H1 (cell line): ENCODE measurements at regions not wholly inside any gene's neighbourhood (a gene's known extent, or its start where the extent isn't known, plus 50 kb on each side); places are given as distances from the start of the nearest gene placed in this dataset.

Source experiments
- CTCF ChIA-PET: fragments of 300-600 bp; sonication (Branson Sonifier 250); formaldehyde crosslinking; loops from one replicate; lab custom pipeline; 2021; ENCODE audit not compliant: partially characterized antibody; lab: Charles Lee
- POLR2A ChIA-PET: fragments of 300-600 bp; sonication (Branson Sonifier 250); formaldehyde crosslinking; loops from one replicate; lab custom pipeline; 2021; ENCODE audit warnings: inconsistent platforms; ENCODE audit not compliant: partially characterized antibody; lab: Charles Lee
- DNase-seq, 2 experiments: peaks; one replicate each; pipeline versions ENCODE4 v3.0.0 to v3.0.0-alpha.2; 2010 to 2022; ENCODE audit warnings: low spot score in 2 of 2, low read depth in 1 of 2, mixed read lengths in 1 of 2
- FAIRE-seq: peaks from 2 replicates; lab custom pipeline; 2011; peaks lifted over from hg19 to GRCh38; lab: Jason Lieb, UNC
- H2AFZ ChIP-seq: 2 replicates; pipeline ENCODE4 v1.8.1; 2012; ENCODE audit warnings: low read length, inconsistent platforms
- H2AK5ac ChIP-seq: 2 replicates; pipeline ENCODE4 v1.6.1; 2013; ENCODE audit warnings: low read depth, low read length
- H2BK120ac ChIP-seq: replicated peaks from 2 replicates; pipeline ENCODE3; 2013; ENCODE audit warnings: low read depth, low read length, inconsistent platforms
- H2BK12ac ChIP-seq: 2 replicates; pipeline ENCODE4 v1.6.1; 2013; ENCODE audit warnings: low read depth, low read length
- H2BK15ac ChIP-seq: 2 replicates; pipeline ENCODE4 v1.6.1; 2013; ENCODE audit warnings: low read length
- H2BK20ac ChIP-seq: 2 replicates; pipeline ENCODE4 v1.6.1; 2013; ENCODE audit warnings: low read length
- H2BK5ac ChIP-seq: 2 replicates; pipeline ENCODE4 v1.6.1; 2013; ENCODE audit warnings: low read depth, low read length
- H3K14ac ChIP-seq: 2 replicates; pipeline ENCODE4 v1.6.1; 2013; ENCODE audit warnings: inconsistent platforms; ENCODE audit not compliant: insufficient read length
- H3K18ac ChIP-seq: 2 replicates; pipeline ENCODE4 v1.6.1; 2013; ENCODE audit warnings: low read length; ENCODE audit errors: extremely low read depth
- H3K23ac ChIP-seq: 2 replicates; pipeline ENCODE4 v1.6.1; 2013; ENCODE audit warnings: inconsistent platforms; ENCODE audit not compliant: insufficient read length
- H3K23me2 ChIP-seq: 2 replicates; pipeline ENCODE4 v1.6.1; 2013; ENCODE audit warnings: low read depth, low read length
- H3K27ac ChIP-seq: 2 replicates; pipeline ENCODE4 v1.6.1; 2011; ENCODE audit warnings: low read depth, low read length, inconsistent platforms
- H3K27me3 ChIP-seq, 4 experiments: replicated peaks in 1 of 4; 1 replicate in 1 of 4; 2 replicates in 3 of 4; pipeline versions ENCODE4 v1.6.1 to v1.8.1; 2011 to 2013; ENCODE audit warnings: low read length in 3 of 4, mild to moderate bottlenecking in 3 of 4, inconsistent platforms in 2 of 4, mixed read lengths in 2 of 4, moderate library complexity in 1 of 4; ENCODE audit not compliant: control insufficient read depth in 3 of 4, insufficient read depth in 3 of 4; ENCODE audit errors: extremely low read depth in 1 of 4
- H3K36me3 ChIP-seq, 4 experiments: 2 replicates each; pipeline versions ENCODE4 v1.6.1 to v1.8.1; 2011 to 2013; ENCODE audit warnings: mild to moderate bottlenecking in 4 of 4, low read length in 3 of 4, moderate library complexity in 2 of 4, control low read depth in 1 of 4, inconsistent platforms in 1 of 4; ENCODE audit not compliant: insufficient read depth in 4 of 4, control insufficient read depth in 2 of 4
- H3K4ac ChIP-seq: replicated peaks from 2 replicates; pipeline ENCODE3; 2013; ENCODE audit warnings: low read length, low read depth, mixed read lengths, inconsistent platforms; ENCODE audit not compliant: insufficient read length
- H3K4me1 ChIP-seq, 4 experiments: replicated peaks in 1 of 4; 1 replicate in 1 of 4; 2 replicates in 3 of 4; pipeline versions ENCODE4 v1.6.1 to v1.8.1; 2011 to 2013; ENCODE audit warnings: low read length in 3 of 4, inconsistent platforms in 2 of 4, mixed read lengths in 1 of 4; ENCODE audit not compliant: insufficient read depth in 4 of 4, control insufficient read depth in 3 of 4
- H3K4me2 ChIP-seq, 2 experiments: 2 replicates each; pipeline versions ENCODE4 v1.6.1 to v1.8.1; 2011 to 2013; ENCODE audit warnings: low read depth in 2 of 2, low read length in 2 of 2, control low read depth in 1 of 2, inconsistent platforms in 1 of 2, mild to moderate bottlenecking in 1 of 2; ENCODE audit not compliant: insufficient read depth in 1 of 2
- H3K4me3 ChIP-seq, 4 experiments: fragments of 200-600, 300-600 bp in 1 of 4; sonication (generic), shearing (Covaris generic), sonication (Bioruptor Twin) in 1 of 4; 2 replicates each; pipeline versions ENCODE4 v1.5.1 to v1.8.1; 2011 to 2016; ENCODE audit warnings: low read length in 4 of 4, low read depth in 3 of 4, control low read depth in 2 of 4, inconsistent platforms in 2 of 4, mild to moderate bottlenecking in 2 of 4, mixed read lengths in 1 of 4, moderate library complexity in 1 of 4; ENCODE audit not compliant: insufficient read depth in 2 of 4; ENCODE audit errors: extremely low read depth in 1 of 4
- H3K56ac ChIP-seq: replicated peaks from 2 replicates; pipeline ENCODE3; 2013; ENCODE audit warnings: low read depth, mild to moderate bottlenecking, mixed read lengths, low read length, inconsistent platforms; ENCODE audit not compliant: insufficient read length
- H3K79me1 ChIP-seq: 2 replicates; pipeline ENCODE4 v1.6.1; 2013; ENCODE audit warnings: low read depth, low read length, control low read depth
- H3K79me2 ChIP-seq, 2 experiments: 2 replicates each; pipeline versions ENCODE4 v1.6.1 to v1.8.1; 2012 to 2013; ENCODE audit warnings: low read length in 2 of 2, mild to moderate bottlenecking in 2 of 2, inconsistent platforms in 1 of 2; ENCODE audit not compliant: insufficient read depth in 2 of 2, control insufficient read depth in 1 of 2
- H3K9ac ChIP-seq, 4 experiments: replicated peaks in 1 of 4; 1 replicate in 1 of 4; 2 replicates in 3 of 4; pipeline versions ENCODE4 v1.6.1 to v1.8.1; 2011 to 2013; ENCODE audit warnings: low read depth in 3 of 4, low read length in 3 of 4, control low read depth in 2 of 4, mild to moderate bottlenecking in 2 of 4, moderate library complexity in 2 of 4, inconsistent platforms in 1 of 4; ENCODE audit errors: extremely low read depth in 1 of 4
- H3K9me3 ChIP-seq, 2 experiments: 2 replicates each; pipeline versions ENCODE4 v1.6.1 to v1.8.1; 2012 to 2013; ENCODE audit warnings: mild to moderate bottlenecking in 2 of 2, moderate library complexity in 2 of 2, control low read depth in 1 of 2, inconsistent platforms in 1 of 2, low read depth in 1 of 2, low read length in 1 of 2, mixed read lengths in 1 of 2; ENCODE audit not compliant: insufficient read depth in 2 of 2
- H4K20me1 ChIP-seq, 2 experiments: replicated peaks in 1 of 2; 2 replicates each; pipeline versions ENCODE3 to v1.8.1; 2011 to 2013; ENCODE audit warnings: inconsistent platforms in 2 of 2, low read length in 2 of 2, mild to moderate bottlenecking in 1 of 2; ENCODE audit not compliant: insufficient read depth in 2 of 2, control insufficient read depth in 1 of 2
- H4K5ac ChIP-seq: 2 replicates; pipeline ENCODE4 v1.6.1; 2013; ENCODE audit warnings: low read length, low read depth, mixed read lengths, inconsistent platforms; ENCODE audit not compliant: insufficient read length
- H4K8ac ChIP-seq: 2 replicates; pipeline ENCODE4 v1.8.0; 2013; ENCODE audit warnings: mild to moderate bottlenecking, moderate library complexity, low read length, inconsistent platforms; ENCODE audit not compliant: insufficient read depth; ENCODE audit errors: extremely low read depth
- H4K91ac ChIP-seq: replicated peaks from 2 replicates; pipeline ENCODE3; 2013; ENCODE audit warnings: low read length, mixed read lengths, inconsistent platforms; ENCODE audit not compliant: insufficient read length
- CBX5 ChIP-seq: fragments of 300-800, 300-1000 bp; sonication (generic); IDR thresholded peaks from 2 replicates; pipeline ENCODE4 v1.7.1; 2016; ENCODE audit warnings: antibody characterized with exemption, low read length, low read depth
- CHD1 ChIP-seq: IDR thresholded peaks from 2 replicates; pipeline ENCODE4 v1.6.1; 2012; ENCODE audit warnings: low read depth, low read length, improper control_type of control experiment
- FOSL1 ChIP-seq: IDR thresholded peaks from 2 replicates; pipeline ENCODE4 v1.6.1; 2011; ENCODE audit warnings: mild to moderate bottlenecking, low read depth, low read length, moderate library complexity; ENCODE audit not compliant: insufficient read depth
- JUN ChIP-seq: IDR thresholded peaks from 2 replicates; pipeline ENCODE4 v1.6.1; 2011; ENCODE audit warnings: low read depth, mild to moderate bottlenecking, improper control_type of control experiment, low read length
- RBBP5 ChIP-seq: IDR thresholded peaks from 2 replicates; pipeline ENCODE4 v1.7.1; 2012; ENCODE audit warnings: low read depth, mild to moderate bottlenecking, inconsistent platforms, low read length, moderate library complexity, borderline replicate concordance
- SIN3A ChIP-seq, 2 experiments: IDR thresholded peaks in 1 of 2; conservative IDR thresholded peaks in 1 of 2; 2 replicates each; pipeline ENCODE4 v1.6.1; 2011 to 2012; ENCODE audit warnings: low read length in 2 of 2, improper control_type of control experiment in 1 of 2, low read depth in 1 of 2, mild to moderate bottlenecking in 1 of 2
- SUZ12 ChIP-seq: fragments of 200-600 bp; sonication (generic); IDR thresholded peaks from 2 replicates; pipeline ENCODE4 v1.6.1; 2012; ENCODE audit warnings: mild to moderate bottlenecking, inconsistent platforms, low read length, moderate library complexity, mixed read lengths
- TBP ChIP-seq: IDR thresholded peaks from 2 replicates; pipeline ENCODE4 v1.6.1; 2011; ENCODE audit warnings: low read depth, low read length, improper control_type of control experiment
- WGBS, 2 experiments: shearing (Covaris generic) in 1 of 2; methylation state at CpG; one replicate each; pipeline versions ENCODE4 v1.1.6 to v1.1.7; 2013 to 2015; ENCODE audit warnings: low lambda C conversion rate in 2 of 2, mixed read lengths in 2 of 2, inconsistent platforms in 1 of 2, low coverage in 1 of 2, missing lambda C conversion rate in 1 of 2; ENCODE audit not compliant: insufficient replicate concordance in 2 of 2, insufficient coverage in 1 of 2, insufficient read length in 1 of 2; ENCODE audit errors: extremely low coverage in 1 of 2, missing lambda C conversion rate in 1 of 2; 5-methylcytosine and 5-hydroxymethylcytosine counted together
- TF ChIP-seq, protein P1 (sequence below): IDR thresholded peaks from 2 replicates; pipeline ENCODE4 v1.6.1; 2012; ENCODE audit warnings: low read length, inconsistent platforms

DNA sequence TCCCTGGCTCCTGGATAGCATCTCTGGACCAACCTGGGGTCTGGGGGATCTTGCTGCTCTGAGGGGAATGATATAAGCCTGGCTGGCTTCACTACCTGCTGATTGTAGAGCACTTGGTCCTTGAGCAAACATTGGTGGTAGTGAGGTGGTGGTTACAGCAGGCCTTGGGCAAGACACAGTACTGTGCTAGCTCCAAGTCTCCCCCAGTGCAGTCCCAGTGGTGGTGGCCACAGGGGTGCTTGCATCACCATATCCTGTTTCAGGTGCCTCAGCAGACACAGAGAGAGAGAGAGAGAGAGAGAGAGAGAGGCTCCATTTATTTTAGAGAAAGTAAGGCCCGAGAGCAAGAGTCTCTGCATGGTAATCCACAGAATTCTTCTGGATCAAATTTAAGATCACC is 186.3 kb downstream of the MYRFL start:
- Histone ChIP-seq H4K91ac (no peak overlapping the region), H3K27ac (no peak overlapping the region), H2BK120ac (no peak overlapping the region), H3K14ac (no peak overlapping the region), H3K23me2 (no peaks in the 10 kb centered on the region), H3K18ac (no peak overlapping the region; the same call in 1 of the 2 replicates), H3K56ac (no peak overlapping the region), H3K9me3 (0 out of 4 replicates have a peak, but pooled peaks cover 0 to 2% of the 10 kb centered on the region in 2 experiments), H3K4me1 (no peaks in the 10 kb centered on the region; a peak in 1 of 7 replicates), H4K20me1 (no peaks in the 10 kb centered on the region), H4K5ac (no peak overlapping the region), H2BK5ac (no peak overlapping the region), H2BK20ac (peak overlapping the region; percentile 80; the same call in 1 of the 2 replicates), H2BK15ac (no peak overlapping the region), H3K4me2 (no peak overlapping the region), H2AFZ (no peak overlapping the region), H4K8ac (no peak overlapping the region), H3K9ac (no peak overlapping the region), H3K27me3 (no peaks in the 10 kb centered on the region), H3K79me2 (no peaks in the 10 kb centered on the region), H2AK5ac (no peak overlapping the region), H3K36me3 (no peaks in the 10 kb centered on the region), H3K4me3 (no peak overlapping the region), H3K23ac (no peak overlapping the region), H3K79me1 (no peaks in the 10 kb centered on the region), H3K4ac (no peak overlapping the region), H2BK12ac (peak overlapping the region; percentile 27; the same call in 1 of the 2 replicates)
- 100% methylated on average over 1 of the region's 1 CpG; no CpG with 5 or more reads in 1 of the 2 experiments for WGBS, 2 experiments
- ChIA-PET CTCF (interaction anchor here (0.6 to 0.8 kb wide), 2 partner anchors 131 to 139 kb away, joined by 3 read pairs; no protein-coding TSS in a partner anchor), POLR2A (interaction anchor here (0.6 to 2.2 kb wide), 3 partner anchors 13 to 232 kb away, joined by 3 to 5 read pairs (median 3); partner anchors contain the start of gene CNOT2)
- DNase-seq: no peak
- FAIRE-seq: no peak
- TF ChIP-seq RBBP5 (no peak), SIN3A (conservative IDR thresholded peaks at IDR 0.05 in 1 of 2, IDR thresholded peaks at IDR 0.05 in 1 of 2; ENCODE audit: low read depth in 1 of 2, low read length in 2 of 2) (no peak), FOSL1 (no peak), CBX5 (no peak), JUN (no peak), TBP (no peak), SUZ12 (no peak), CHD1 (no peak)
- TF ChIP-seq, protein P1, sequence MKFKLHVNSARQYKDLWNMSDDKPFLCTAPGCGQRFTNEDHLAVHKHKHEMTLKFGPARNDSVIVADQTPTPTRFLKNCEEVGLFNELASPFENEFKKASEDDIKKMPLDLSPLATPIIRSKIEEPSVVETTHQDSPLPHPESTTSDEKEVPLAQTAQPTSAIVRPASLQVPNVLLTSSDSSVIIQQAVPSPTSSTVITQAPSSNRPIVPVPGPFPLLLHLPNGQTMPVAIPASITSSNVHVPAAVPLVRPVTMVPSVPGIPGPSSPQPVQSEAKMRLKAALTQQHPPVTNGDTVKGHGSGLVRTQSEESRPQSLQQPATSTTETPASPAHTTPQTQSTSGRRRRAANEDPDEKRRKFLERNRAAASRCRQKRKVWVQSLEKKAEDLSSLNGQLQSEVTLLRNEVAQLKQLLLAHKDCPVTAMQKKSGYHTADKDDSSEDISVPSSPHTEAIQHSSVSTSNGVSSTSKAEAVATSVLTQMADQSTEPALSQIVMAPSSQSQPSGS: no peak
